H1 (cell line): ENCODE measurements at regions not wholly inside any gene's neighbourhood (a gene's known extent, or its start where the extent isn't known, plus 50 kb on each side); places are given as distances from the start of the nearest gene placed in this dataset.

Experiments
- CTCF ChIA-PET: fragments of 300-600 bp; sonication (Branson Sonifier 250); formaldehyde crosslinking; loops from one replicate; lab custom pipeline; 2021; ENCODE audit not compliant: partially characterized antibody; lab: Charles Lee
- POLR2A ChIA-PET: fragments of 300-600 bp; sonication (Branson Sonifier 250); formaldehyde crosslinking; loops from one replicate; lab custom pipeline; 2021; ENCODE audit warnings: inconsistent platforms; ENCODE audit not compliant: partially characterized antibody; lab: Charles Lee
- DNase-seq, 2 experiments: peaks; one replicate each; pipeline versions ENCODE4 v3.0.0 to v3.0.0-alpha.2; 2010 to 2022; ENCODE audit warnings: low spot score in 2 of 2, low read depth in 1 of 2, mixed read lengths in 1 of 2
- FAIRE-seq: peaks from 2 replicates; lab custom pipeline; 2011; peaks lifted over from hg19 to GRCh38; lab: Jason Lieb, UNC
- H2AFZ ChIP-seq: 2 replicates; pipeline ENCODE4 v1.8.1; 2012; ENCODE audit warnings: low read length, inconsistent platforms
- H2AK5ac ChIP-seq: 2 replicates; pipeline ENCODE4 v1.6.1; 2013; ENCODE audit warnings: low read depth, low read length
- H2BK120ac ChIP-seq: replicated peaks from 2 replicates; pipeline ENCODE3; 2013; ENCODE audit warnings: low read depth, low read length, inconsistent platforms
- H2BK12ac ChIP-seq: 2 replicates; pipeline ENCODE4 v1.6.1; 2013; ENCODE audit warnings: low read depth, low read length
- H2BK15ac ChIP-seq: 2 replicates; pipeline ENCODE4 v1.6.1; 2013; ENCODE audit warnings: low read length
- H2BK20ac ChIP-seq: 2 replicates; pipeline ENCODE4 v1.6.1; 2013; ENCODE audit warnings: low read length
- H2BK5ac ChIP-seq: 2 replicates; pipeline ENCODE4 v1.6.1; 2013; ENCODE audit warnings: low read depth, low read length
- H3K14ac ChIP-seq: 2 replicates; pipeline ENCODE4 v1.6.1; 2013; ENCODE audit warnings: inconsistent platforms; ENCODE audit not compliant: insufficient read length
- H3K18ac ChIP-seq: 2 replicates; pipeline ENCODE4 v1.6.1; 2013; ENCODE audit warnings: low read length; ENCODE audit errors: extremely low read depth
- H3K23ac ChIP-seq: 2 replicates; pipeline ENCODE4 v1.6.1; 2013; ENCODE audit warnings: inconsistent platforms; ENCODE audit not compliant: insufficient read length
- H3K23me2 ChIP-seq: 2 replicates; pipeline ENCODE4 v1.6.1; 2013; ENCODE audit warnings: low read depth, low read length
- H3K27ac ChIP-seq: 2 replicates; pipeline ENCODE4 v1.6.1; 2011; ENCODE audit warnings: low read depth, low read length, inconsistent platforms
- H3K27me3 ChIP-seq, 4 experiments: replicated peaks in 1 of 4; 1 replicate in 1 of 4; 2 replicates in 3 of 4; pipeline versions ENCODE4 v1.6.1 to v1.8.1; 2011 to 2013; ENCODE audit warnings: low read length in 3 of 4, mild to moderate bottlenecking in 3 of 4, inconsistent platforms in 2 of 4, mixed read lengths in 2 of 4, moderate library complexity in 1 of 4; ENCODE audit not compliant: control insufficient read depth in 3 of 4, insufficient read depth in 3 of 4; ENCODE audit errors: extremely low read depth in 1 of 4
- H3K36me3 ChIP-seq, 4 experiments: 2 replicates each; pipeline versions ENCODE4 v1.6.1 to v1.8.1; 2011 to 2013; ENCODE audit warnings: mild to moderate bottlenecking in 4 of 4, low read length in 3 of 4, moderate library complexity in 2 of 4, control low read depth in 1 of 4, inconsistent platforms in 1 of 4; ENCODE audit not compliant: insufficient read depth in 4 of 4, control insufficient read depth in 2 of 4
- H3K4ac ChIP-seq: replicated peaks from 2 replicates; pipeline ENCODE3; 2013; ENCODE audit warnings: low read length, low read depth, mixed read lengths, inconsistent platforms; ENCODE audit not compliant: insufficient read length
- H3K4me1 ChIP-seq, 4 experiments: replicated peaks in 1 of 4; 1 replicate in 1 of 4; 2 replicates in 3 of 4; pipeline versions ENCODE4 v1.6.1 to v1.8.1; 2011 to 2013; ENCODE audit warnings: low read length in 3 of 4, inconsistent platforms in 2 of 4, mixed read lengths in 1 of 4; ENCODE audit not compliant: insufficient read depth in 4 of 4, control insufficient read depth in 3 of 4
- H3K4me2 ChIP-seq, 2 experiments: 2 replicates each; pipeline versions ENCODE4 v1.6.1 to v1.8.1; 2011 to 2013; ENCODE audit warnings: low read depth in 2 of 2, low read length in 2 of 2, control low read depth in 1 of 2, inconsistent platforms in 1 of 2, mild to moderate bottlenecking in 1 of 2; ENCODE audit not compliant: insufficient read depth in 1 of 2
- H3K4me3 ChIP-seq, 4 experiments: fragments of 200-600, 300-600 bp in 1 of 4; sonication (generic), shearing (Covaris generic), sonication (Bioruptor Twin) in 1 of 4; 2 replicates each; pipeline versions ENCODE4 v1.5.1 to v1.8.1; 2011 to 2016; ENCODE audit warnings: low read length in 4 of 4, low read depth in 3 of 4, control low read depth in 2 of 4, inconsistent platforms in 2 of 4, mild to moderate bottlenecking in 2 of 4, mixed read lengths in 1 of 4, moderate library complexity in 1 of 4; ENCODE audit not compliant: insufficient read depth in 2 of 4; ENCODE audit errors: extremely low read depth in 1 of 4
- H3K56ac ChIP-seq: replicated peaks from 2 replicates; pipeline ENCODE3; 2013; ENCODE audit warnings: low read depth, mild to moderate bottlenecking, mixed read lengths, low read length, inconsistent platforms; ENCODE audit not compliant: insufficient read length
- H3K79me1 ChIP-seq: 2 replicates; pipeline ENCODE4 v1.6.1; 2013; ENCODE audit warnings: low read depth, low read length, control low read depth
- H3K79me2 ChIP-seq, 2 experiments: 2 replicates each; pipeline versions ENCODE4 v1.6.1 to v1.8.1; 2012 to 2013; ENCODE audit warnings: low read length in 2 of 2, mild to moderate bottlenecking in 2 of 2, inconsistent platforms in 1 of 2; ENCODE audit not compliant: insufficient read depth in 2 of 2, control insufficient read depth in 1 of 2
- H3K9ac ChIP-seq, 4 experiments: replicated peaks in 1 of 4; 1 replicate in 1 of 4; 2 replicates in 3 of 4; pipeline versions ENCODE4 v1.6.1 to v1.8.1; 2011 to 2013; ENCODE audit warnings: low read depth in 3 of 4, low read length in 3 of 4, control low read depth in 2 of 4, mild to moderate bottlenecking in 2 of 4, moderate library complexity in 2 of 4, inconsistent platforms in 1 of 4; ENCODE audit errors: extremely low read depth in 1 of 4
- H3K9me3 ChIP-seq, 2 experiments: 2 replicates each; pipeline versions ENCODE4 v1.6.1 to v1.8.1; 2012 to 2013; ENCODE audit warnings: mild to moderate bottlenecking in 2 of 2, moderate library complexity in 2 of 2, control low read depth in 1 of 2, inconsistent platforms in 1 of 2, low read depth in 1 of 2, low read length in 1 of 2, mixed read lengths in 1 of 2; ENCODE audit not compliant: insufficient read depth in 2 of 2
- H4K20me1 ChIP-seq, 2 experiments: replicated peaks in 1 of 2; 2 replicates each; pipeline versions ENCODE3 to v1.8.1; 2011 to 2013; ENCODE audit warnings: inconsistent platforms in 2 of 2, low read length in 2 of 2, mild to moderate bottlenecking in 1 of 2; ENCODE audit not compliant: insufficient read depth in 2 of 2, control insufficient read depth in 1 of 2
- H4K5ac ChIP-seq: 2 replicates; pipeline ENCODE4 v1.6.1; 2013; ENCODE audit warnings: low read length, low read depth, mixed read lengths, inconsistent platforms; ENCODE audit not compliant: insufficient read length
- H4K8ac ChIP-seq: 2 replicates; pipeline ENCODE4 v1.8.0; 2013; ENCODE audit warnings: mild to moderate bottlenecking, moderate library complexity, low read length, inconsistent platforms; ENCODE audit not compliant: insufficient read depth; ENCODE audit errors: extremely low read depth
- H4K91ac ChIP-seq: replicated peaks from 2 replicates; pipeline ENCODE3; 2013; ENCODE audit warnings: low read length, mixed read lengths, inconsistent platforms; ENCODE audit not compliant: insufficient read length
- CBX5 ChIP-seq: fragments of 300-800, 300-1000 bp; sonication (generic); IDR thresholded peaks from 2 replicates; pipeline ENCODE4 v1.7.1; 2016; ENCODE audit warnings: antibody characterized with exemption, low read length, low read depth
- CEBPB ChIP-seq: IDR thresholded peaks from 2 replicates; pipeline ENCODE4 v1.6.1; 2012; ENCODE audit warnings: low read depth, low read length
- CTCF ChIP-seq, 3 experiments: IDR thresholded peaks; 1 replicate in 2 of 3; 2 replicates in 1 of 3; pipeline versions ENCODE4 v1.5.1 to v1.6.1; 2011; ENCODE audit warnings: low read length in 3 of 3, mild to moderate bottlenecking in 3 of 3, inconsistent platforms in 2 of 3, low read depth in 1 of 3, moderate library complexity in 1 of 3; ENCODE audit not compliant: insufficient read depth in 1 of 3; ENCODE audit errors: control extremely low read depth in 1 of 3
- EZH2 ChIP-seq: fragments of 200-600 bp; sonication (generic); IDR thresholded peaks from 2 replicates; pipeline ENCODE4 v1.7.1; 2012; ENCODE audit warnings: low read depth, mild to moderate bottlenecking, moderate library complexity, low read length, inconsistent platforms; ENCODE audit not compliant: severe bottlenecking
- KDM1A ChIP-seq: fragments of 200-600, 300-600 bp; sonication (generic); IDR thresholded peaks from 2 replicates; pipeline ENCODE4 v1.7.1; 2016; ENCODE audit warnings: mild to moderate bottlenecking, low read length, borderline replicate concordance
- RAD21 ChIP-seq, 2 experiments: IDR thresholded peaks in 1 of 2; conservative IDR thresholded peaks in 1 of 2; 2 replicates each; pipeline ENCODE4 v1.6.1; 2011; ENCODE audit warnings: low read depth in 2 of 2, low read length in 2 of 2, improper control_type of control experiment in 1 of 2, inconsistent platforms in 1 of 2, mild to moderate bottlenecking in 1 of 2, moderate library complexity in 1 of 2
- RXRA ChIP-seq: IDR thresholded peaks from 2 replicates; pipeline ENCODE4 v1.6.1; 2011; ENCODE audit warnings: low read depth, mild to moderate bottlenecking, low read length, moderate library complexity; ENCODE audit not compliant: insufficient read depth
- SIX5 ChIP-seq: IDR thresholded peaks from 2 replicates; pipeline ENCODE4 v1.6.1; 2011; ENCODE audit warnings: mild to moderate bottlenecking, low read depth, low read length
- SP1 ChIP-seq: IDR thresholded peaks from 2 replicates; pipeline ENCODE4 v1.6.1; 2011; ENCODE audit warnings: low read depth, low read length
- TCF12 ChIP-seq: IDR thresholded peaks from 2 replicates; pipeline ENCODE4 v1.6.1; 2011; ENCODE audit warnings: low read depth, mild to moderate bottlenecking, low read length
- YY1 ChIP-seq: IDR thresholded peaks from 2 replicates; pipeline ENCODE4 v1.6.1; 2011; ENCODE audit warnings: low read depth, mild to moderate bottlenecking, low read length
- WGBS, 2 experiments: shearing (Covaris generic) in 1 of 2; methylation state at CpG; one replicate each; pipeline versions ENCODE4 v1.1.6 to v1.1.7; 2013 to 2015; ENCODE audit warnings: low lambda C conversion rate in 2 of 2, mixed read lengths in 2 of 2, inconsistent platforms in 1 of 2, low coverage in 1 of 2, missing lambda C conversion rate in 1 of 2; ENCODE audit not compliant: insufficient replicate concordance in 2 of 2, insufficient coverage in 1 of 2, insufficient read length in 1 of 2; ENCODE audit errors: extremely low coverage in 1 of 2, missing lambda C conversion rate in 1 of 2; 5-methylcytosine and 5-hydroxymethylcytosine counted together

- H3K27ac ChIP-seq = no peak overlapping the region
- no peaks in the 10 kb centered on the region for H3K36me3 ChIP-seq
- no peak overlapping the region for H3K18ac ChIP-seq
- H4K20me1 ChIP-seq = no peaks in the 10 kb centered on the region
- H3K4ac ChIP-seq = no peak overlapping the region
- no peaks in the 10 kb centered on the region for H3K27me3 ChIP-seq
- no peak overlapping the region for H3K56ac ChIP-seq
- no peak overlapping the region for H3K14ac ChIP-seq
- WGBS, 2 experiments = 6% methylated on average over 1 of the region's 1 CpG; no CpG with 5 or more reads in 1 of the 2 experiments
- no peak overlapping the region for H3K4me3 ChIP-seq
- no peak overlapping the region for H2AK5ac ChIP-seq
- no peak overlapping the region for H4K5ac ChIP-seq
- DNase-seq (peak in 1 of 2 experiments; percentile 60), FAIRE-seq (peak; percentile 90)
- H2AFZ ChIP-seq = no peak overlapping the region
- no peak overlapping the region for H4K8ac ChIP-seq
- H3K9ac ChIP-seq = no peak overlapping the region
- H3K4me2 ChIP-seq = no peak overlapping the region
- no peak overlapping the region for H2BK20ac ChIP-seq
- H3K79me1 ChIP-seq = no peaks in the 10 kb centered on the region
- CTCF ChIA-PET = interaction anchor here (0.5 to 7.9 kb wide), 64 partner anchors 9 to 603 kb away, joined by 3 to 149 read pairs (median 4); no protein-coding TSS in a partner anchor
- H2BK120ac ChIP-seq = no peak overlapping the region
- H3K23ac ChIP-seq = no peak overlapping the region
- H4K91ac ChIP-seq = no peak overlapping the region
- POLR2A ChIA-PET = interaction anchor here (0.6 kb wide), 1 partner anchor 813 kb away, joined by 3 read pairs; no protein-coding TSS in a partner anchor
- no peak overlapping the region for H2BK12ac ChIP-seq
- H3K4me1 ChIP-seq = no peaks in the 10 kb centered on the region
- peaks cover 0 to 4% of the 10 kb centered on the region in 2 experiments; a peak in 2 of 4 replicates for H3K9me3 ChIP-seq
- H2BK5ac ChIP-seq = no peak overlapping the region
- H3K79me2 ChIP-seq = no peaks in the 10 kb centered on the region
- H2BK15ac ChIP-seq = no peak overlapping the region
- H3K23me2 ChIP-seq = no peaks in the 10 kb centered on the region
- TF ChIP-seq YY1 (no peak), EZH2 (no peak), TCF12 (no peak), CBX5 (no peak), CEBPB (no peak), CTCF (IDR thresholded peaks at IDR 0.05; ENCODE audit: control extremely low read depth in 1 of 3, insufficient read depth in 1 of 3, low read depth in 1 of 3, low read length in 3 of 3) (peak in 2 of 3 experiments; percentile 68 to 81; a peak in 3 of 4 replicates), RXRA (no peak), SP1 (no peak), RAD21 (IDR thresholded peaks at IDR 0.05 in 1 of 2, conservative IDR thresholded peaks at IDR 0.05 in 1 of 2; ENCODE audit: low read depth in 2 of 2, low read length in 2 of 2) (peak; percentile 46 to 61; a peak in 3 of 4 replicates), SIX5 (no peak), KDM1A (no peak)
These were observed 64.3 kb upstream of the PAK5 start for GRCh38 chr20:9903048-9903655.
